HG03469 (cell line): ENCODE measurements at regions not wholly inside any gene's neighbourhood (a gene's known extent, or its start where the extent isn't known, plus 50 kb on each side); places are given as distances from the start of the nearest gene placed in this dataset.
A peak's percentile ranks its signal among the peaks of the same experiment; 100 is the strongest.

Source experiments
- ATAC-seq: cut with Tn5 transposase; IDR thresholded peaks from one replicate; pipeline ENCODE4 v1.9.1; 2021; ENCODE audit warnings: mild to moderate bottlenecking, moderate library complexity, moderate number of reproducible peaks; ENCODE audit not compliant: unreplicated experiment

DNA sequence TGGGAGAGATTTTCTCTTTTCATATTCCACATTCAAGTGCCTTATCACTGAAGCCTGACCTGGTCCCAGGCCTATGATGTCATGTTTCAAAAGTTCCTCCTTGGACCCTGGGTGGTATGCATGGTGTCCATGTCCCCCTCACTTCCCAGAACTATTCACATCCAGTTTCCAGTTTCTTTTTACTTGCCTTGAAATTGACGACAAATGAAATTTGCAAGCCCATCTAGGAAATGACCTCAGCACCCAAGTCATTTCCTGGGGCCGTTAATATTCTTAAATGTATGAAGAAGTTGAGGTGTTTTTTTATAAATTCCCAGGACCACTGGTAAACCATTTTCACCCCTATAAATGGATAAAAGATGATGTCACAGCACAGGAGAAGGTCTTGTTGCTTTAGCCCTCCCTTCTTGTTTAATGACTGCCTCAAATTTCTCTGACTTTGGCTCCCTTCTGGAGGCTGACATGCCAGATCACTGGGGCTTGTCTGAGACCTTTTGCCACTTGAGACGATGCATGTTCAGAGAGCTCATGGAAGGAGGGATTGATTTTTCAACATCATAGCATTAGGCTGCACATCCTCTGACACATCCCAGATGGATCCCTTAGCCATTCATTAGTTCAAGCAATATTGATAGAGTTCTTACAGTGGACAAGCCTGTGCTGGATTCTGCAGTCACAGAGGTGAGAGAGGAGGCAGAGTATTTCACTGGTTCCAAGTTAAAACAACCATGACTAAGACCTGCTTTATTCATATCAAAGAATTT is 221.3 kb downstream of the PLPP3 start:
- ATAC-seq: no peak

DNA sequence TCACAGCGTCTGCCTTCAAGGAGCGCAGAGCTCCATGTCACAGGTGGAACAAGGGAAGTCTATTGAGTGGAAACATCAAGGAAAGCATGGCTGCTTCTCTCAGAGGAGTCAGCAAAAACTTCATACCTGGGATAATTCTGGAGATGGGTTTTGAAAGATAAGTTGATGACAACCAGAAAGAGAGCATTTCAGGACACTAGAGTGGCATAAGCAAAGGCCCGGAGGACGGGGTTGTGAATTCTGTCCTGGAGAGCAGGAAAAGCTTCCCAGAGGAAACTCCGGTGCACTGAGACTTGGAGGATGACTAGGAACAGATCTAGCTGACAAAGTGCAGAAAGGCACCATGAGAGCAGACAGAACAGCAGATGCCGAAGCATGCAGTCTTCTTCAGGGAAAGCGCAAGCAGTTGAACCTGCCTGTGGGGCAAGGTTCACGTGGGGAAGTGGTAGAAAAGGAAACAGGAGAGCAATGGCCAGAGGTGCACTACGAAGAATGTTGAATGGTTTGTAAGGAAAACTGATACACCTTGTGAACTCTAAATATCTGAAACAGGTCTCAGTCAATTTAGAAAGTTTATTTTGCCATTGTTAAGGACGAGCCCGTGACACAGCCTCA is 222.9 kb downstream of the PLPP3 start:
- no peak for ATAC-seq

DNA sequence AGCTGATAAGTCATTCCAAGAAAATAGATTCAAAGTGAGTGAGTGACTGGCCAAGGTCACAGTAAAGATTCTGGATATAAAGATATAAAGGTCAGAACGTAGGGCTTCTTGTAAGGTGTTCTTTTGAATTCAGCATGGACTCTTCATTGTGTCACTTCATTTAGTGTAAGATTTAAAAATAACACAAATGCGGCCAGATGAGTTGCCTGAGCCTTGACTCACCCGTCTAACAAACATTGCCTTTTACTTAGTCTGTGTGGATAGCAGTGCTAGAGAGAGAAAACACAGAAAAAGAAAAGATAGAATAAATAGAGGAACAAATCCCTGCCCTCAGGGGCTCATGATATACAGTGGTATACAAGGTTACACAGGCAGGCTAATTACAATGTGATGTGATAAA is 223.4 kb downstream of the PLPP3 start:
- ATAC-seq: no peak

DNA sequence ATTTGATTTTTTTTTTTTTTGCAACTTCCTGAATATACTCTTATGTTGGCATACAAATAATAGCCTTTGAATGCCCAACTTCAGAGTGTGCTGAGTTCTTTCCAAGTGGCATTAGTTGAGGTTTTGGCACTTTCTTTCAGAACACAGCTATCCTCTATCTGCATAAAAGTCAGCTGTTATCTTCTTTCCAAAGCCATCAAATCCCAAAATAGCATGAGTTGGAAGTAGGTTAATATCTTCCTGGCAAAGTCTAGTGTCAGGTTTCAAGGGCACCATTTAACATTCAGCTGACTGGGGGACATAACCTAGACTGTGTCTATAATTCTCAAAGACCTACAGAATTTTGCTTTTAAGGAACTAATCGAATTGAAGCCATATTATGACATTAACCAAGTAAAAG is 223.9 kb downstream of the PLPP3 start:
- no peak for ATAC-seq

DNA sequence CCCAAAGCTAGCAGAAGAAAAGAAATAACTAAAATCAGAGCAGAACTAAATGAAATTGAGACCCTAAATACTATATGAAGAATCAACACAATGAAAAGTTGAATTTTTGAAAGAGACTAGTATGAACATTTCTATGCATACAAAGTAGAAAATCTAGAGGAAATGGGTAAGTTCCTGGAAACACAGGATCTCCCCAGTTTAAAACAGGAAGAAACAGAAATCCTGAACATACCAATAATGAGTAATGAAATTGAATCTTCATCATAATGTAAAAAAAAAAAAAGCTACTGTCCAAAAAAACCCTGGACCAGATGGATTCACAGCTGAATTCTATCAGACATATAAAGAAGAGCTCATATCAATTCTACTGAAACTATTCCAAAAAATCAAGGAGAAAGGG is 233.5 kb downstream of the PLPP3 start:
- no peak for ATAC-seq

DNA sequence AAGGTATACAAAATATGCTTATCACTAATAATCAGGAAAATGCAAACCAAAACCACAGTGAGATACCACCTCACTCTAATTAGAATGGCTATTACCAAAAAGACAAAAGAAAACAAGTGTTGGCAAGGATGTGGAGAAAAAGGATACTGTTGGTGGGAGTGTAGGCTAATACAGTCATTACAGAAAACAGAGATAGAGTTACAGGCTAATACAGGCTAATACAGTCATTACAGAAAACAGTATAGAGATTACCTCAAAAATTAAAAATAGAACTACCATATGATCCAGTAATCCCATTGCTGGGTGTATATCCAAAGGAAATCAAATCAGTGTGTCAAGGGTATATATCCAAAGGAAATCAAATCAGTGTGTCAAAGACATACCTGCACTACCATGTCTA is 238.4 kb downstream of the PLPP3 start:
- no peak for ATAC-seq

DNA sequence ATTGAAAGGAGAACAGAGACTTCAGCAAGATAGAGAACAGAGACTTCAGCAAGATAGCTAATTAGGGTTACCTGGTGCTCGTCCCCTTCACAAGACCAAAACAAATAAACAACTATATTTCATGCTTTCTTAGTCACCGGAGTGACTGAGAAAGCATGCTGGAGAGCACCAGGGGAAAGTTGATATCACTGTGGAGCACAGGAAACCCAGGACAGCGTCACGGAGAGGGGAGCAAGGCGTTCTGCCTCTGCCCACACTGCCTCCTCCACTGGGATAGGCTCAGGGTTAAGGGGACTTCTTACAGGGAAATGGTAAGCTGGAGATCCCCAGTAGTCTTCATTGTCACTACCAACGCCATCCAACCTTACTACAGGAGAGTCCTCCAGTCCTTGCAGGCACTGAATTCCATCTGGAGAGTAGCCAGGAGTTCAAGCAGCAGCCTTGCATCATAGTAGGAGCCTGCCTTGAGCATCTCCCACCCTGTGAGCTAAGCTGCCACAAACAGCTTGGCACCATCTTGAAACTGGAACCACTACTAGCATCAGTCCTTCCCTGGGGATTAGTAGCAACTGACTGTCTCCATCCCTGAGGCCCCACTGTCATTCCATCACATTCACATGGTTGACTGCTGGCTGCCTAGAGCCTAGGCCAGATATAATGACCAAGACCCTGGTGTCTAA is 239.4 kb downstream of the PLPP3 start:
- ATAC-seq: no peak

DNA sequence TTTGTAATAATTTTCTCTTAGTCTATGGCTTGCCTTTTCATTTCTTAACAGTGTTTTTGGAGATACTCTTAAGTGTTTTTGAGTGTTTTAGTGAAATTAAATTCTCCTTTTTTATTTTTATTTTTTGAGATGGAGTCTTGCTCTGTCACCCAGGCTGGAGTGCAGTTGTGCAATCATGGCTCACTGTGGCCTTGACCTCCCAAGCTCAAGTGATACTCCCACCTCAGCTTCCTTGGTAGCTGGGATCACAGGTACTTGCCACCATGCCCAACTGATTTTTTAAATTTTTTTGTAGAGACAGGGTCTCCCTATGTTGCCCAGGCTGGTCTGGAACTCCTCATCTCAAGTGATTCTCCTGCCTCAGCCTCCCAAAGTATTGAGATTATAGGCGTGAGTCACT is 240.3 kb downstream of the PLPP3 start:
- ATAC-seq: no peak

DNA sequence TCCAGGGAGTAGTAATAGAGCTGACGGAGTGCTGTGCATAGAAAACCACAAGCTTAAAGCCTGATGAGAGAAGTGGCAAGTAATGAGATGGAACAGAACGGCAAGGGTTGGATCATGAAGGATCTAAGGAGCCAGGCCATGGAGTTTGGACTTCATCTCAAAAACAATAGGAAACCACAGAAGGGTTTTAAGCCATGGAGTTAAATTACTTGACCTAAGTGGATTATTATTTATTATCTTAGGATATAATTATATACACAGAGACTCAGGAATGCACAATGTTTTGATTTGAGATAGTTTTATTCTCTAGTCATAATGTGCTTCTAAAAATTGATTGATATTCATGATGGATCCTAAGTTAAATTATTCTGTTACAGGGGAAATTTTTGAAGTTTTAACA is 242.4 kb downstream of the PLPP3 start:
- no peak for ATAC-seq

DNA sequence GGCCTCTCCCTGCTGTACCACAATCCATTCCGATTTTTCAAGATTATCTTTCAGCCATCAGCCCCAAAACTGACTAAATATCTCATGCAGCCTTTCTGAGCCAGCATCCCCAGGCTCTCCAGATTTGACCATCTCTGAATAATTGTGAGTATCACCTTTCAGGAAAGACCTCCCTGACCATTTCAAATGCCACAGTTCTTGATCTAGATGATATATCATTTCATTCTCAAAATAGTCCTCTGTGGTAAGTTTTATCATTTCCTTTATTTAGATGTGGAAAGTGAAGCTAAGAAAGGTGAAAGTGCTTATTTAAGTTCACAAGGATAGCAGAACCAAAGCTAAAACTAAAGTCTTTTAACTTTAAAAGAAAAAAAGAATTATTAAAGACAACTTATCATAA is 244.0 kb downstream of the PLPP3 start:
- ATAC-seq: no peak

DNA sequence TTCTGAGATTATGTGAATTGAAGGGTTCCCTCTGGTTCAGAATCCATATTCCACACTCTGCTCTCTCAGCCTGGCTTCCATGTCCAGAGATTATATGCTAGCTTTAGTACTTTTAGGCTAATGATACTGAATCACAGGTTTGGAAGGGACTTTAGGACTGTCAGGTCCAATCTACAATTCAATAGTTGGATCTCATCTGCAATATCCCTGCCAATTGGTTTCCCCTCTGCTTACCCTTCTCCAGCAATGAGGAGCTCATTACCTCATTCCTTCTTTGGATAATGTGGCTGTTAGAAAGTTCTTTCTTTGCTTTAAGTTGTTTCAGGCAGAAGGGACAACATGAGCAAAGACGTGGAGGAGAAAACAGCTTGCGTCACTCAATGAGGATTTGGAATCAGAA is 245.3 kb downstream of the PLPP3 start:
- ATAC-seq: no peak

DNA sequence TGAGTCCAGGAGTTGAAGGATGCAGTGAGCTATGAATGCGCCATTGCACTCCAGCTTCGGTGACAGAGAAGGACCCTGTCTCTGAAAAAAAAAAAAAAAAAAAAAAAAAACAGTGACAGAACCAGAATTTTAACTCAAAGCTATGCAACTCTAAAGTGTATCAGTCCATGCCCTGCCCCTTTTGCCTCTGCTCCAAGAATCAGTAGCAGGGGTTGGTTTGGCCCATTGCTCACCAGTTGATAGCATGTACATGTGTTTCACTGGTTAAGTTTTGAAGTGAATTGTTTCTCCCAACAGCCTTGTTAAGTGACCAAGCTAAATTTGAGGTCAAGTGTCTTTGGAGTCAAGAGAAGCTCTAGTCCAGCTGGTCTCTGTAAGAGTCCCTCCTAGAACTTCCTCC is 245.9 kb downstream of the PLPP3 start:
- ATAC-seq: no peak

DNA sequence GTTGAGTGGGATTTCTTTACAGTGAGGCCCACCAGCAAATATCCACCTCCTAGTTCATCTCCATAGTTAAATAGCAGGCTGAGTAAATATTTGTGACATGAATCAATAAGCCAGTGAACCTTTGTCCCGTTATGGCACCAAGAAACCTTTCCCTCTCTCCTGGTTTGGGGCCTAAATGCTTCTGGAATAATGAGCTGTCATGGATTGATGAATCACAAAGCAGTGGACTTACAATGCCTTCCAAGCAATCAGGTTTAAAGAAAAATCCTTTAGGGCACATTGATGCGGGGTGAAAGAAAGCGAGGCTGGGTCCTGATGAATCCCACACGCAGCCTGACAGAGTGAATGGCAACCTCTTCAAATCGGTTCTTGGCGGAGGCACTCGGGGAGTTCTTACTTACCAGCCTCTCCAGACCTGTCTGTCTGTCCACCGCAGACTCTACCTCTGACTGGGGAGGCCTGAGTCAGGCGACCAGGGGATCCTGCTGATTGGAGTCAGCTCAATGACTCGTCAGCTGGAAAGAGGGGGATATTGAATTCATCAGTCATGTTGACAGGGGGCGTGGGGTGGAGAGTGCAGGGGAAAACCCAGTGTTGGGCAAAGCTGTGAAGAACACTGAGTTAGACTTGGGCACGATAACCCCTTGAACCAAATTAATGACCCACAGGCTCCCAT is 247.3 kb downstream of the PLPP3 start:
- ATAC-seq: no peak

DNA sequence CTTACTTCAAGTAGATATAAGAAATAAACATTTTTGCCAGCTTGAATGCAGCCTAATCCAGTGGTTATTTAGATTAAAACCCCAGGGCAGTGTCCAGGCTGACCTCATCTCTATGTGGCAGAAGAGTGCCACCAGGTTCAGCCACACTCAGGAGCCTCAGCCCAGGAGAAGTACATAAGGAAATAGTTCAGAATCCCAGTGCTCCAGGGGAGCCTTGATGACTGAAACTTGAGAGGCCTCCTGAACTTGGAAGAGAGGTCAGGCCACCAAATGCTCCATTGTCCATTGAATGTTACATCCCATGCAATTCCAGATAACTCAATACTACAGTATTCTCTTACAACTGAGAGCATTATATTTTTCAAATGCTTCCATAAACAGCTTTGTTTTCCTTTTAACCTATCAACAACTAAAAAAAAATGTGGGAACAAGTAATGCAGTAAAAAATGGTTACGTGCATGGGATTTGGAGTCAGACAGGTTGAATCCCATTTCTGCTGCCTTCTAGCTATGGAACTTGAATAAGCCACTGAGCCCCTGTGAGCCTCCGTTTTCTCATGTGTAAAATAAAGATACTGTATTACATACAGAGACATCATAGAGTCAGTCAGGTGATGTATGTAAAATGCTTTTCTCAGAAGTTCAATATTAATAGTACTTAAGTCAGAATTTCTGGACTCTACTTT is 248.0 kb downstream of the PLPP3 start:
- no peak for ATAC-seq

DNA sequence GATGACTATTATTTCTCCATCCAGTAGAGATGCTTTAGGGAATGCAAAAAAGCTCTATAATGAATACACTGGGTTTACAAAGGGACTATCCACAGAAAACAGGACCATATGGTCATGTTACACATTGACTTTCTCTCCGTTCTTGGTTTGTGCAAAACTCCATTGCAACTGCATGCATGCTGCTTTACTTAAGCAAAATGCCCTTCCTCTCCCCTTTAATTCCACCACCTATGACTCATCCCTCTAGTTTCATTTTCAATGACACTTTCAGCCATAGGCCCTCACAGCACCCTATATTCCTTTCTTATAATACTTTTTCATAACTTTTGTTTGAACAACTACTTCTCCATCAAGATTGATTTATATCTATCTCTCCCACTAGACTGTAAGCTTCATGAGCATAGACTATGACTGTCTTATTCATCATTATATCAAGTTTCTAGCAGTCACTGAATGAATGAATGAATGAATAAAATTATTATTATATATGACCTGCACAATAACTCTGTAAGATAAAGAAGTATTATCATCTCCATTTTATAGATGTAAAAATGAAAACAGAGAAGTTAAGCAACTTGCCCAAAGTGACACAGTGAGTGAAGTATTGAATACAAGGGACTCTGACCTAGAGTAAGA is 248.9 kb downstream of the PLPP3 start:
- peak; percentile 87 for ATAC-seq

DNA sequence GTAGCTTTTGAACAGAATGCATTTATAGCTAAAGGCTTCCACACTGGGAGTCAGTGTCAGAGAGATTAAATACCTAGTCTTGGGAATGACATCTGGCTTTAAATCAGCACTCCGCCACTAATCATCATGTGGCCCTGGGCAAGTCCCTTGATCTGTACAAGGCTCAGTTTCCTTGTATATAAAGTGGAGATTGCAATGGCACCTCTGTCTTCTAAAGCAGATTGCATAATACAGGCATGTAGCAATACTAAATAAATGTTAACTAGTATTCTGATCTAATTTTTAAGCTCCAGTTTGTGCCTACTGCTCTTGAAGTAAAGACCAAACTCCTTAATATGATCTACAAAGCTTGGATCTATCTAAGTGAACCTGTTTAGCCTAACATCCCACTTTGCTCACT is 249.4 kb downstream of the PLPP3 start:
- ATAC-seq: no peak

DNA sequence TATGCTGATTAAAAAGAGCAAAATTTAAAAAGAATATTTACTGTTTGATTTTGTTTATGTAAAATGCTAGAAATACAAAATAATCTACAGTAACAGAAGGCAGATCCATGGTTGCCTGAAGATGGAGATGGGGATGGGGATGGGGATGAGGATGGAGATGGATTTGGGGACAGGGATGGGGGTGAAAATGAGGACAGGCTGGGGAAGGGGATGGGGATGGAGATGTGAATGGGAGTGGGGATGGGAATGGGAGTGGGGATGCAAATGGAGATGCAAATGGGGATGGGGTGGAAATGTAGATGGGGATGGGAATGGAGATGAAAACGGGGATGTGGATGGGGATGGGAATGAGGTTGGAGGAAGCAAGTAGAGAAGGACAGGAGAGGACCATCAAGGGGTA is 252.2 kb downstream of the PLPP3 start:
- no peak for ATAC-seq

DNA sequence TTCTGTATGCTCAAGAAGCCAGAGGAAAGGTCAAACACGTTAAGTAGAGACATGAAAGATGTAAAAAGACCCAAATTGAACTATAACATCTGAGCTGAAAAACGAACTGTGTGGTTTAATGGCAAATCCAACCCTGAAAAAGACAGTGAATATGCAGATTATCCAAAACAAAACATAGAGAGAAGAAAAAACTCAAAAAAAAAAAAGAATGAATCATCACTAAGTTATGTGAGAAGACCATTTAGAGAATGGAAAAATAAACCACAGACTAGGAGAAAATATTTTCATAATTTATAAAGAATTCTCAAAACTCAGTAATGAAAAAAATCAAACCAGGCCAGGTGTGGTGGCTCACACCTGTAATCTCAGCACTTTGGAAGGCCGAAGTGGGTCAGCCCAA is 253.3 kb downstream of the PLPP3 start:
- no peak for ATAC-seq

DNA sequence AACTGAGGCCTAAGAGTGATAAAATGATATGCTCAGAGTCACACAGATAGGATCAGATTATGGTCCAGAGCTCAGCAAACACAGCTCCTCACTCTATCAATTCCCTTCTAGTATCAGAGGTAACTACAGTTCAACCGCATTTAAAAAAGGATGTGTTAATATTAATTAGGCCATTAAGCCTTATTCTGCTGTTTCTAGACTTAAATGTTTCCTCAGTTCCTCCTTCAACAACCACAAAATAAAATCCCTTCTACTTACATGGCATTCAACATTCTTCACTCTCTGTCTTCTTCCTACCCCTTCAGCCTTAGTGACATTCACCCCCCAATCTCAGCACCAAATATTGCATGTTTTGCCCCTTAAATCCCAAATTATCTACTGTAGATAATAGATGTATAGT is 254.9 kb downstream of the PLPP3 start:
- ATAC-seq: no peak

DNA sequence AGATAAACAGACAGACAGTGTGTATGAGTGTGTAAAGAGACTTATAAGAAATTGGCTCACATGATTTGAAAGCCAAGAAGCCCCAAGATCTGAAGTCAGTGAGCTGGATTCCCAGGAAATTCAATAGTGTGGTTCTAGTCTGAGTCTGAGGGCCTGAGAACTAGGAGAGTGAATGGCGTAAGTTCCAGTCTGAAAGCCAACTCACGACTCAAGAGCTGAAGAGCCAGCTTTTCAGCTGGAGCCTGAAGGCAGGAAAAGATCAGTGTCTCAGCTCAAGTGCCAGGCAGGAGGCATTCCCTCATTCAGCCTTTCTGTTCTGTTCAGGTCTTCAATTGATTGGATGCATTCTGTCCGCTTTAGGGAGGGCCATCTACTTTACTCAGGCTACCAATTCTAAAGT is 257.2 kb downstream of the PLPP3 start:
- ATAC-seq: no peak

DNA sequence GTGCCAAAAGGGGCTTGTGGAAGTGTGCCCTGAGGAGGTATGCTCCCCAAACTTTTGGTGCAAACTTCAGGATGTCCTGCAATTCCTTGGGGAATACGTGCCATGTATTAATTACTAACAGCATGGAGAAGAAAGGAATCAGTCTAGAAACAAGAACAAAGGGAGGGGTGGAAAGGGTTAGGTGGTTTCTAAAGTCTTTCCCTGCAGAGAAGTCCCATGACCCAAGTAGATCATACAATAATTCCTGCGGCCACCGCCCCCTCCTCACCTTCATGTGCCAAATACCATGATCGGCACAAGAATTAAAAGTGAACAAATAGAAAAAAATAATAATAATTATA is 258.2 kb downstream of the PLPP3 start:
- ATAC-seq: no peak
